ENCODE measurements at regions not wholly inside any gene's neighbourhood (a gene's known extent, or its start where the extent isn't known, plus 50 kb on each side); places are given as distances from the start of the nearest gene placed in this dataset.

GRCh38 chr18:38664929-38665328 is 1099.3 kb upstream of the CELF4 start:
- TF ChIP-seq, protein P1, sequence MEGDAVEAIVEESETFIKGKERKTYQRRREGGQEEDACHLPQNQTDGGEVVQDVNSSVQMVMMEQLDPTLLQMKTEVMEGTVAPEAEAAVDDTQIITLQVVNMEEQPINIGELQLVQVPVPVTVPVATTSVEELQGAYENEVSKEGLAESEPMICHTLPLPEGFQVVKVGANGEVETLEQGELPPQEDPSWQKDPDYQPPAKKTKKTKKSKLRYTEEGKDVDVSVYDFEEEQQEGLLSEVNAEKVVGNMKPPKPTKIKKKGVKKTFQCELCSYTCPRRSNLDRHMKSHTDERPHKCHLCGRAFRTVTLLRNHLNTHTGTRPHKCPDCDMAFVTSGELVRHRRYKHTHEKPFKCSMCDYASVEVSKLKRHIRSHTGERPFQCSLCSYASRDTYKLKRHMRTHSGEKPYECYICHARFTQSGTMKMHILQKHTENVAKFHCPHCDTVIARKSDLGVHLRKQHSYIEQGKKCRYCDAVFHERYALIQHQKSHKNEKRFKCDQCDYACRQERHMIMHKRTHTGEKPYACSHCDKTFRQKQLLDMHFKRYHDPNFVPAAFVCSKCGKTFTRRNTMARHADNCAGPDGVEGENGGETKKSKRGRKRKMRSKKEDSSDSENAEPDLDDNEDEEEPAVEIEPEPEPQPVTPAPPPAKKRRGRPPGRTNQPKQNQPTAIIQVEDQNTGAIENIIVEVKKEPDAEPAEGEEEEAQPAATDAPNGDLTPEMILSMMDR (IDR thresholded peaks at IDR 0.05), result no peak
- TF ChIP-seq POLR2A (IDR thresholded peaks at IDR 0.05), result no peak
